ENCODE measurements at regions not wholly inside any gene's neighbourhood (a gene's known extent, or its start where the extent isn't known, plus 50 kb on each side); places are given as distances from the start of the nearest gene placed in this dataset.

DNA sequence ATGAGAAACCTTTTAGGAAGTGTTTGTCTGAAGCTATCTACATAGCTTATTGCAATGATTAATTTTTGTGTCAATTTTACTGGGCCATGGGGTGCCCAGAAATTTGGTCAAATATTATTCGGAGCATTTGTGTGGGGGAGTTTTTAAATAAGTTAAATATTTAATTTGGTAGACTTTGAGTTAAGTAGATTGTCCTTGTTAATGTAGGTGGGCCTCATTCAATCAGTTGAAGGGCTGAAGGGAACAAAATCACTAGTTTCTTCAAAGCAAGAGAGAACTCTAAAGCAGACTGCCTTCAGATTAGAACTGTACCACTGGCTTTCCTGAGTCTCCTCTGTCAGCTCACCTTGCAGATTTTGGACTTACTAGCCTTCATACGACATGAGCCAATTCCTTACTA, 1008.6 kb upstream of the ADAMTS5 start:
- TF ChIP-seq, protein P1, sequence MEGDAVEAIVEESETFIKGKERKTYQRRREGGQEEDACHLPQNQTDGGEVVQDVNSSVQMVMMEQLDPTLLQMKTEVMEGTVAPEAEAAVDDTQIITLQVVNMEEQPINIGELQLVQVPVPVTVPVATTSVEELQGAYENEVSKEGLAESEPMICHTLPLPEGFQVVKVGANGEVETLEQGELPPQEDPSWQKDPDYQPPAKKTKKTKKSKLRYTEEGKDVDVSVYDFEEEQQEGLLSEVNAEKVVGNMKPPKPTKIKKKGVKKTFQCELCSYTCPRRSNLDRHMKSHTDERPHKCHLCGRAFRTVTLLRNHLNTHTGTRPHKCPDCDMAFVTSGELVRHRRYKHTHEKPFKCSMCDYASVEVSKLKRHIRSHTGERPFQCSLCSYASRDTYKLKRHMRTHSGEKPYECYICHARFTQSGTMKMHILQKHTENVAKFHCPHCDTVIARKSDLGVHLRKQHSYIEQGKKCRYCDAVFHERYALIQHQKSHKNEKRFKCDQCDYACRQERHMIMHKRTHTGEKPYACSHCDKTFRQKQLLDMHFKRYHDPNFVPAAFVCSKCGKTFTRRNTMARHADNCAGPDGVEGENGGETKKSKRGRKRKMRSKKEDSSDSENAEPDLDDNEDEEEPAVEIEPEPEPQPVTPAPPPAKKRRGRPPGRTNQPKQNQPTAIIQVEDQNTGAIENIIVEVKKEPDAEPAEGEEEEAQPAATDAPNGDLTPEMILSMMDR (IDR thresholded peaks at IDR 0.05; ENCODE audit: borderline replicate concordance, extremely low read depth, low read length, poor library complexity, severe bottlenecking) = no peak
- TF ChIP-seq EZH2 (IDR thresholded peaks at IDR 0.05; ENCODE audit: borderline replicate concordance, low read depth, low read length, severe bottlenecking) = no peak
